Neuronal stem cell (in vitro differentiated cells): ENCODE measurements at regions not wholly inside any gene's neighbourhood (a gene's known extent, or its start where the extent isn't known, plus 50 kb on each side); places are given as distances from the start of the nearest gene placed in this dataset.

Experiments
- DNase-seq: peaks from one replicate; pipeline ENCODE4 v3.0.0-alpha.2; 2013; ENCODE audit warnings: low spot score
- H2AFZ ChIP-seq: one replicate; pipeline ENCODE4 v1.6.1; 2013; ENCODE audit warnings: mild to moderate bottlenecking, low read length, inconsistent platforms
- H2AK5ac ChIP-seq: 2 replicates; pipeline ENCODE4 v1.6.1; 2013; ENCODE audit warnings: low read depth, mild to moderate bottlenecking, inconsistent platforms, low read length, moderate library complexity, mixed read lengths
- H2BK120ac ChIP-seq: 2 replicates; pipeline ENCODE4 v1.6.1; 2013; ENCODE audit warnings: low read depth, mild to moderate bottlenecking, inconsistent platforms, low read length, moderate library complexity, mixed read lengths
- H2BK12ac ChIP-seq: one replicate; pipeline ENCODE4 v1.6.1; 2013; ENCODE audit warnings: low read length, inconsistent platforms
- H2BK15ac ChIP-seq: 2 replicates; pipeline ENCODE4 v1.6.1; 2013; ENCODE audit warnings: mild to moderate bottlenecking, low read length, inconsistent platforms, mixed read lengths
- H2BK5ac ChIP-seq: one replicate; pipeline ENCODE4 v1.6.1; 2013; ENCODE audit warnings: inconsistent platforms, mild to moderate bottlenecking, low read length, moderate library complexity
- H3K14ac ChIP-seq: one replicate; pipeline ENCODE4 v1.6.1; 2013; ENCODE audit warnings: low read length, inconsistent platforms
- H3K18ac ChIP-seq: 2 replicates; pipeline ENCODE4 v1.6.1; 2013; ENCODE audit warnings: low read length, inconsistent platforms
- H3K23ac ChIP-seq: 2 replicates; pipeline ENCODE4 v1.6.1; 2013; ENCODE audit warnings: low read depth, mild to moderate bottlenecking, mixed read lengths, low read length, inconsistent platforms; ENCODE audit not compliant: poor library complexity
- H3K27ac ChIP-seq: replicated peaks from 3 replicates; pipeline ENCODE4 v1.5.1; 2013; ENCODE audit warnings: low read length, inconsistent platforms
- H3K27me3 ChIP-seq, 3 experiments: 2 replicates each; pipeline ENCODE4 v1.6.1; 2013; ENCODE audit warnings: low read length in 3 of 3, mild to moderate bottlenecking in 2 of 3, inconsistent platforms in 1 of 3, low read depth in 1 of 3, mixed read lengths in 1 of 3, moderate library complexity in 1 of 3; ENCODE audit not compliant: control insufficient read depth in 3 of 3, insufficient read depth in 3 of 3
- H3K36me3 ChIP-seq, 2 donors: replicated peaks in 1 of 2; 2 replicates each; pipeline ENCODE4 v1.6.1; 2013; ENCODE audit warnings: low read length in 2 of 2; ENCODE audit not compliant: control insufficient read depth in 2 of 2, insufficient read depth in 2 of 2
- H3K4ac ChIP-seq: 2 replicates; pipeline ENCODE4 v1.6.1; 2013; ENCODE audit warnings: inconsistent platforms, mild to moderate bottlenecking, low read length, moderate library complexity
- H3K4me1 ChIP-seq, 2 donors: 1 replicate in 1 of 2; 2 replicates in 1 of 2; pipeline ENCODE4 v1.6.1; 2013; ENCODE audit warnings: low read length in 2 of 2, low read depth in 1 of 2; ENCODE audit not compliant: control insufficient read depth in 2 of 2, insufficient read depth in 1 of 2
- H3K4me2 ChIP-seq: one replicate; pipeline ENCODE4 v1.6.1; 2013; ENCODE audit warnings: mild to moderate bottlenecking, low read length, inconsistent platforms; ENCODE audit not compliant: insufficient read depth, poor library complexity, severe bottlenecking
- H3K4me3 ChIP-seq, 2 donors: 2 replicates each; pipeline ENCODE4 v1.5.1; 2013; ENCODE audit warnings: low read length in 2 of 2, mild to moderate bottlenecking in 2 of 2, inconsistent platforms in 1 of 2, moderate library complexity in 1 of 2
- H3K79me1 ChIP-seq: one replicate; pipeline ENCODE4 v1.6.1; 2013; ENCODE audit warnings: low read depth, mild to moderate bottlenecking, inconsistent platforms, low read length, moderate library complexity
- H3K9ac ChIP-seq: one replicate; pipeline ENCODE4 v1.6.1; 2013; ENCODE audit warnings: mild to moderate bottlenecking, low read depth, low read length, inconsistent platforms; ENCODE audit not compliant: poor library complexity
- H3K9me3 ChIP-seq, 2 donors: replicated peaks in 1 of 2; 2 replicates each; pipeline versions ENCODE3 to v1.6.1; 2013; ENCODE audit warnings: low read length in 2 of 2, mild to moderate bottlenecking in 2 of 2, inconsistent platforms in 1 of 2, low read depth in 1 of 2, mixed read lengths in 1 of 2, moderate library complexity in 1 of 2; ENCODE audit not compliant: control insufficient read depth in 2 of 2, insufficient read depth in 1 of 2
- H4K8ac ChIP-seq: one replicate; pipeline ENCODE4 v1.6.1; 2013; ENCODE audit warnings: low read depth, mild to moderate bottlenecking, inconsistent platforms, low read length, moderate library complexity
- H4K91ac ChIP-seq: one replicate; pipeline ENCODE4 v1.6.1; 2013; ENCODE audit warnings: low read length, low read depth, mild to moderate bottlenecking, inconsistent platforms; ENCODE audit not compliant: poor library complexity
- WGBS, 2 donors: extraction: QIAGEN DNeasy Blood & Tissue Kit; methylation state at CpG; one replicate each; pipeline ENCODE4 v1.1.7; 2013; ENCODE audit warnings: missing lambda C conversion rate in 2 of 2, mixed read lengths in 1 of 2; ENCODE audit not compliant: insufficient read length in 2 of 2, insufficient replicate concordance in 1 of 2; ENCODE audit errors: extremely low coverage in 2 of 2; 5-methylcytosine and 5-hydroxymethylcytosine counted together

DNA sequence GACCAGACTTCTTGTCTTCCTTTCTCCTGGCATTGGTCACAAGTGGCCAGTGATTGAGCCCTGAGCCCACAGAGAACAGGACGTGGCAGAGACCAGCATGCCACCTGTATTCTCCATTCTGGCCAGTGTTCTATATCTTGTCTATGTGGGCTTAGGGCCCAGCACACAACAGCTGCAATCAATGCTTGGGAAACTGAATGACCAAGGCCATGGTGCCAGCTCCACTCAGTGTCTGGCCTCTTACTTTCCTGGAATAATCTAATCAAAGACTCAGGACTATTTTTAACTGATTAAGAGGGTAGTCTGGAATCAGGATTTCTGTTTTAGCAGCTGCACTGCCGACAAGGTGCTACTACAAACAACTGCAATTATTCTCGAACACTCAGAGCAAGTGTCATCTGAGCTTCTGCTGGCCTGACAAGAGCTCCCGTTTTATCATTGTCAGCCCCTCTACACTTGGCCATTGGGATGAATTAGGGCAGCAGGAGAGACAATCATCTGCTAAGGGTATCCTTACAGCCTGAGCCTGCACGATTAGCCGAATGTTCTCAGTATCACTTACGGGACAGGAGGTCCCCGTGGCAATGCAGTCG is 74.4 kb upstream of the GRIK3 start:
- DNase-seq, result no peak
- Histone ChIP-seq H2BK15ac (no peak overlapping the region), H3K14ac (no peak overlapping the region), H3K27me3 (no peaks in the 10 kb centered on the region), H3K9me3 (no peaks in the 10 kb centered on the region), H3K18ac (no peak overlapping the region), H2BK12ac (no peak overlapping the region), H3K27ac (no peak overlapping the region), H2AFZ (no peak overlapping the region), H4K91ac (no peak overlapping the region), H3K23ac (no peak overlapping the region), H4K8ac (no peak overlapping the region), H3K4me3 (no peak overlapping the region), H2BK5ac (no peak overlapping the region), H3K4ac (no peak overlapping the region), H3K9ac (no peak overlapping the region), H3K4me1 (peaks cover 0 to 2% of the 10 kb centered on the region in 2 donors), H2AK5ac (no peak overlapping the region), H3K4me2 (no peak overlapping the region), H3K79me1 (no peaks in the 10 kb centered on the region), H2BK120ac (no peak overlapping the region), H3K36me3 (no peaks in the 10 kb centered on the region)
- no CpG with 5 or more reads among the region's 9 CpGs for WGBS, 2 donors

DNA sequence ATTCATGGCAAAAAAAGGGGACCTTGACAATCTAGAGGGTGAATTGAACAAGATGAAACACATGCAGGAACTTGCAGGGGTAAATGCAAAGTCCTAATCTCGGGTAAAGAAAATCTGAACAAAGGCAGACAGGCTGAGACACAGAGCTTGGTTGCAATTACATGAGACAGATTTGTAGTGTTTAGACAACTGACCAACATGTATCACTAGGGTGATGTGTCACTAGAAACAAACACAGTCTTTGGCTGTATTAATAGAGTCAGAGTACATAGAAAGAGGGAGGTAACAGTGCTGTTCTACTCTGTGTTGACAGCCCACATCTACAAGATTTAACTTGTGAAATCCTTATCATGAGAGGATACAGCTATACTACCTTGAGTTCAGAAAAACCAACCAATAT is 78.1 kb upstream of the GRIK3 start:
- Histone ChIP-seq H3K14ac (no peak overlapping the region), H3K4ac (no peak overlapping the region), H2AFZ (no peak overlapping the region), H3K9me3 (no peaks in the 10 kb centered on the region), H2AK5ac (no peak overlapping the region), H3K4me1 (peaks cover 0 to 2% of the 10 kb centered on the region in 2 donors), H3K79me1 (no peaks in the 10 kb centered on the region), H3K4me3 (no peak overlapping the region), H3K27ac (no peak overlapping the region), H2BK120ac (no peak overlapping the region), H3K4me2 (no peak overlapping the region), H3K36me3 (no peaks in the 10 kb centered on the region), H2BK15ac (no peak overlapping the region), H2BK12ac (no peak overlapping the region), H4K8ac (no peak overlapping the region), H2BK5ac (no peak overlapping the region), H3K27me3 (no peaks in the 10 kb centered on the region), H3K23ac (no peak overlapping the region), H3K18ac (no peak overlapping the region), H4K91ac (no peak overlapping the region), H3K9ac (no peak overlapping the region)
- DNase-seq, result no peak
- no CpG with 5 or more reads among the region's 1 CpG for WGBS, 2 donors

DNA sequence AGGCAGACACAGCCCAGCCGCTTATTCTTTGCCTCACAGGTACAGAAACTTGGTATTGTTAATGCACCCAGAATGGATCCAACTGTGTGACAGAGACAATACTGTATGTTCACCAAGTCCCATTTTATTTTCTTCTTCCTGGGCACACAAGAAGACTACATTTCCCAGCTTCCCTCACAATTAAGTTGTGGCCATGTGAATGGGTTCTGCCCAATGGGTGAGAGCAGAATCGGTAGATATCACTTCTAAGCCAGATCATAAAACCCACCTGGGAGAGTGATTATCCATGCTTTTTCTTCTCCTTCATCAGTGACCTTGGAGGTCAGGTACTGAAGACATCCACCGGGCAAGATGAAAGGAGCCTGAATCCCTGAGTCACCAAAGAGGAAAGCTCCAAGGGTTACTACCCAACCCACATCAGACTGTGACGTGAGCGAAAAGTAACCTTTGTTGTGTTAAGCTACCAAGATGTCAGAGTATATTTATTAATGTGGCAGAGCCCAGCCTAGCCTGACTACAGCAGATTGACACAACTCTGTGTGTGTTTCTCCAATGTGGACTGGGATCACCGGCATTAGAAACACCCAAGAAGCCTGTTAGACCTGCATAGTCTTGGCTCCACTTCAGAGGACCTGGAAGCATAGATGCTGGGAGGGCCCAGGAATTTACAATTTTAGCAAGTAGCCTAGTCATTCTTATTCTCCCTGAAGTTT is 79.1 kb upstream of the GRIK3 start:
- no peak overlapping the region for H2AK5ac ChIP-seq
- no peak overlapping the region for H3K14ac ChIP-seq
- no CpG with 5 or more reads among the region's 6 CpGs for WGBS, 2 donors
- no peaks in the 10 kb centered on the region for H3K79me1 ChIP-seq
- no peak overlapping the region for H4K8ac ChIP-seq
- H3K4ac ChIP-seq, result no peak overlapping the region
- no peaks in the 10 kb centered on the region for H3K27me3 ChIP-seq
- H3K23ac ChIP-seq, result no peak overlapping the region
- no peaks in the 10 kb centered on the region for H3K36me3 ChIP-seq
- H2BK5ac ChIP-seq, result no peak overlapping the region
- H3K27ac ChIP-seq, result no peak overlapping the region
- H3K4me1 ChIP-seq, result peaks cover 0 to 2% of the 10 kb centered on the region in 2 donors
- H3K4me2 ChIP-seq, result no peak overlapping the region
- H3K9me3 ChIP-seq, result no peaks in the 10 kb centered on the region
- H2BK120ac ChIP-seq, result no peak overlapping the region
- H3K9ac ChIP-seq, result no peak overlapping the region
- H2AFZ ChIP-seq, result no peak overlapping the region
- no peak for DNase-seq
- no peak overlapping the region for H2BK12ac ChIP-seq
- H2BK15ac ChIP-seq, result no peak overlapping the region
- H3K4me3 ChIP-seq, result no peak overlapping the region
- no peak overlapping the region for H4K91ac ChIP-seq
- no peak overlapping the region for H3K18ac ChIP-seq

DNA sequence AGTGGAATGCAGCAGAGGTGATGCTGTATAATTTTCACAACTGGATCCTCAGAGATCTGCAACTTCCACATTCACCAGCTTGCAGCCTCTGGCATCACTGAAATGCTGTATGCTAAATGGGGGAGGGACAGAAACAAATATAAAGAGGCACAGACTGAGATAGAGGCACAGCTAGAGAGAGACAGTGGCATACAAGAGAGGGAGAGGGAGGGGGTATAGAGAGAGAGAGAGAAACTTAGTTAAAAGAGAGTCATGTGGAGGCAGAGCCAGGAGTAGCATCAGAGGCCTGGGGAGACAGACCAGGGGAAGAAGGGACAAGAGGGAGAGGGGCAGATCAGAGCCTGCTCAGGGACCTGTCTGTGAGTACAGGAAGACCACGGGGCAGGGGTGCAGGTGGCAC is 84.5 kb upstream of the GRIK3 start:
- H3K4ac ChIP-seq, result no peak overlapping the region
- H3K18ac ChIP-seq, result no peak overlapping the region
- H3K4me2 ChIP-seq, result no peak overlapping the region
- H3K4me1 ChIP-seq, result peaks cover 0 to 11% of the 10 kb centered on the region in 2 donors
- H2AK5ac ChIP-seq, result no peak overlapping the region
- no peak overlapping the region for H3K27ac ChIP-seq
- H3K23ac ChIP-seq, result no peak overlapping the region
- no CpG with 5 or more reads among the region's 1 CpG for WGBS, 2 donors
- H2BK15ac ChIP-seq, result no peak overlapping the region
- no peaks in the 10 kb centered on the region for H3K27me3 ChIP-seq
- H2BK5ac ChIP-seq, result no peak overlapping the region
- no peak overlapping the region for H3K14ac ChIP-seq
- H3K4me3 ChIP-seq, result no peak overlapping the region
- H3K36me3 ChIP-seq, result no peaks in the 10 kb centered on the region
- no peak for DNase-seq
- no peaks in the 10 kb centered on the region for H3K9me3 ChIP-seq
- H2AFZ ChIP-seq, result no peak overlapping the region
- H4K91ac ChIP-seq, result no peak overlapping the region
- H4K8ac ChIP-seq, result no peak overlapping the region
- H3K79me1 ChIP-seq, result no peaks in the 10 kb centered on the region
- H2BK12ac ChIP-seq, result no peak overlapping the region
- H2BK120ac ChIP-seq, result no peak overlapping the region
- no peak overlapping the region for H3K9ac ChIP-seq
